WTC11 (cell line): ENCODE measurements at regions not wholly inside any gene's neighbourhood (a gene's known extent, or its start where the extent isn't known, plus 50 kb on each side); places are given as distances from the start of the nearest gene placed in this dataset.

ENCODE experiments used
- RORB ChIP-seq: fragments of 250-450 bp; sonication (Bioruptor Pico); IDR thresholded peaks from 2 replicates; pipeline ENCODE4 v1.9.0; 2021; ENCODE audit warnings: mild to moderate bottlenecking
- TP53 ChIP-seq: sonication (generic); formaldehyde crosslinking; IDR thresholded peaks from 2 replicates; pipeline ENCODE4 v1.8.1; 2023; ENCODE audit warnings: mild to moderate bottlenecking, missing genetic modification reagents
- ZNF671 ChIP-seq: fragments of 250-450 bp; sonication (Bioruptor Pico); IDR thresholded peaks from 2 replicates; pipeline ENCODE4 v1.8.0; 2021; ENCODE audit warnings: mild to moderate bottlenecking
- TF ChIP-seq, protein P1 (sequence below): fragments of 250-450 bp; sonication (Bioruptor Pico); IDR thresholded peaks from 2 replicates; pipeline ENCODE4 v1.9.0; 2021; ENCODE audit warnings: mild to moderate bottlenecking
- TF ChIP-seq, protein P2 (sequence below): fragments of 200-600 bp; IDR thresholded peaks from 2 replicates; pipeline ENCODE4 v1.8.0; 2022; ENCODE audit warnings: antibody characterized with exemption
- TF ChIP-seq, protein P3 (sequence below): sonication (generic); formaldehyde crosslinking; IDR thresholded peaks from 2 replicates; pipeline ENCODE4 v1.8.1; 2023; ENCODE audit warnings: mild to moderate bottlenecking, missing genetic modification reagents
- TF ChIP-seq, protein P4 (sequence below): sonication (generic); formaldehyde crosslinking; conservative IDR thresholded peaks from 2 replicates; pipeline ENCODE4 v1.8.1; 2022; ENCODE audit warnings: mild to moderate bottlenecking, missing genetic modification reagents

DNA sequence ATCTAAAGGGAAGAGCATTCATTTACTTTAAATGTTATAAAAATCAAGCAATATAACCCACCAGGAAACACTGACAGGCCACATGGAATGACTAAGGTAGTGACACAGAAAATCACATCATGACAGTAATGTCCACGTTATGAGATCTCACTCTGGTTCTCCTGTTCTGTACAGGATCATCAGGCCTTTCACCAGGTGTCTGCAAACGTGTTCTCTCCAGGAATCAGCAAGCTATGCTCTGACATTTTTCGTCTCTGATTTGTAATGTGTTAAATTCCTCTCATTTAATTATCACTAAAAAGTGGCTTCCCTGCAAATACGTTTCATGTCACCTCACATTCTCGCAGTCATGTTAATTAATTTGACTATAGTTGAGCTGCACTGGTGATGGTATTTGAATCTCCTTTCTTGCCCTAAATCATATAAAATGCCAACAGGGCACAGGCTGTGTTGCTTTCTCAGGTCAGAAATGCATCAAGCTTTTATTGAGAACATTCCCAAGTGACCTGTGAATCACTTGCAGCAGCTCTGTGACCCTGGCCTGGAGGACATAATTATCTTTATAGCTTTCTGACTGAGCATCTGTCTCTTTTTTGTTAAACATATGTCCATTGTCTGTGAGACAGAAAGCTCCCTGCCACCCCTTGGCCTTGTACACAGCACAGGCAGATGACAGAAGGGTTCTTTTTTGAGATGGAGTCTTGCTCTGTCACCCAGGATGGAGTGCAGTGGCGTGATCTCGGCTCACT lies 196.2 kb downstream of the DIRAS2 start:
- TF ChIP-seq, protein P1, sequence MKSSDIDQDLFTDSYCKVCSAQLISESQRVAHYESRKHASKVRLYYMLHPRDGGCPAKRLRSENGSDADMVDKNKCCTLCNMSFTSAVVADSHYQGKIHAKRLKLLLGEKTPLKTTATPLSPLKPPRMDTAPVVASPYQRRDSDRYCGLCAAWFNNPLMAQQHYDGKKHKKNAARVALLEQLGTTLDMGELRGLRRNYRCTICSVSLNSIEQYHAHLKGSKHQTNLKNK = no peak
- TF ChIP-seq, protein P2, sequence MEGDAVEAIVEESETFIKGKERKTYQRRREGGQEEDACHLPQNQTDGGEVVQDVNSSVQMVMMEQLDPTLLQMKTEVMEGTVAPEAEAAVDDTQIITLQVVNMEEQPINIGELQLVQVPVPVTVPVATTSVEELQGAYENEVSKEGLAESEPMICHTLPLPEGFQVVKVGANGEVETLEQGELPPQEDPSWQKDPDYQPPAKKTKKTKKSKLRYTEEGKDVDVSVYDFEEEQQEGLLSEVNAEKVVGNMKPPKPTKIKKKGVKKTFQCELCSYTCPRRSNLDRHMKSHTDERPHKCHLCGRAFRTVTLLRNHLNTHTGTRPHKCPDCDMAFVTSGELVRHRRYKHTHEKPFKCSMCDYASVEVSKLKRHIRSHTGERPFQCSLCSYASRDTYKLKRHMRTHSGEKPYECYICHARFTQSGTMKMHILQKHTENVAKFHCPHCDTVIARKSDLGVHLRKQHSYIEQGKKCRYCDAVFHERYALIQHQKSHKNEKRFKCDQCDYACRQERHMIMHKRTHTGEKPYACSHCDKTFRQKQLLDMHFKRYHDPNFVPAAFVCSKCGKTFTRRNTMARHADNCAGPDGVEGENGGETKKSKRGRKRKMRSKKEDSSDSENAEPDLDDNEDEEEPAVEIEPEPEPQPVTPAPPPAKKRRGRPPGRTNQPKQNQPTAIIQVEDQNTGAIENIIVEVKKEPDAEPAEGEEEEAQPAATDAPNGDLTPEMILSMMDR = no peak
- TF ChIP-seq, protein P3, sequence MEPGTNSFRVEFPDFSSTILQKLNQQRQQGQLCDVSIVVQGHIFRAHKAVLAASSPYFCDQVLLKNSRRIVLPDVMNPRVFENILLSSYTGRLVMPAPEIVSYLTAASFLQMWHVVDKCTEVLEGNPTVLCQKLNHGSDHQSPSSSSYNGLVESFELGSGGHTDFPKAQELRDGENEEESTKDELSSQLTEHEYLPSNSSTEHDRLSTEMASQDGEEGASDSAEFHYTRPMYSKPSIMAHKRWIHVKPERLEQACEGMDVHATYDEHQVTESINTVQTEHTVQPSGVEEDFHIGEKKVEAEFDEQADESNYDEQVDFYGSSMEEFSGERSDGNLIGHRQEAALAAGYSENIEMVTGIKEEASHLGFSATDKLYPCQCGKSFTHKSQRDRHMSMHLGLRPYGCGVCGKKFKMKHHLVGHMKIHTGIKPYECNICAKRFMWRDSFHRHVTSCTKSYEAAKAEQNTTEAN (CRISPR knock-in tag) = no peak
- TF ChIP-seq TP53 = no peak
- TF ChIP-seq, protein P4, sequence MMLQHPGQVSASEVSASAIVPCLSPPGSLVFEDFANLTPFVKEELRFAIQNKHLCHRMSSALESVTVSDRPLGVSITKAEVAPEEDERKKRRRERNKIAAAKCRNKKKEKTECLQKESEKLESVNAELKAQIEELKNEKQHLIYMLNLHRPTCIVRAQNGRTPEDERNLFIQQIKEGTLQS (CRISPR knock-in tag) = no peak
- no peak for TF ChIP-seq ZNF671 (CRISPR knock-in tag)
- TF ChIP-seq RORB (CRISPR knock-in tag) = no peak
